ENCODE measurements at regions not wholly inside any gene's neighbourhood (a gene's known extent, or its start where the extent isn't known, plus 50 kb on each side); places are given as distances from the start of the nearest gene placed in this dataset.

- Histone ChIP-seq H3K36me3 (replicated peaks) (no peaks in the 10 kb centered on the region), H3K27me3 (replicated peaks) (no peaks in the 10 kb centered on the region), H3K4me3 (ENCODE audit: low read depth, low read length) (no peak overlapping the region), H3K27ac (no peak overlapping the region)
- in situ Hi-C loops (cut with HindIII; ENCODE audit: low pct_ligation_motif_present, low sequenced_read_pairs) = no loop called here
- TF ChIP-seq CTCF (IDR thresholded peaks at IDR 0.05; ENCODE audit: low read depth, low read length, missing control alignments) = no peak
- no peak for DNase-seq
Measured at GRCh38 chr6:118761645-118762044, 110.3 kb upstream of the CEP85L start.

DNA sequence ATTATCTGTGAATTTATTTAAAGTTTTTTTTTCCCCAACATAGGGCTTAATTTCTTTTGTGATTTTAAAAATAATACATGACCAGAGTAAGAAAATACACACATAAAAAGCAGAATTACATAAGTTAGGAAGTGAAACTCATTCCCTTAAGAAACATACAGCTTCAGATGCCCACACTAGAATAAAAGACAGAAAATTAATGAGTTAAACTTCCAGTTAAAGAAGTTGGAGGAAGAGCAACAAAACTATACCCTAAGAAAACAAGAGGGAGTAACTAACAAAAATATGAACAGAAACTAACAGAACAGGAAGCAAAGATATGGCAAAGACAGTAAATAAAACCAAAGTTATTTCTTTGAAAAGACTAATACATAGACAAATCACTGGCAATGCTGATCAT lies 107.6 kb upstream of the CEP85L start:
- in situ Hi-C loops (cut with HindIII; ENCODE audit: low pct_ligation_motif_present, low sequenced_read_pairs) = no loop called here
- TF ChIP-seq CTCF (IDR thresholded peaks at IDR 0.05; ENCODE audit: low read depth, low read length, missing control alignments) = no peak
- Histone ChIP-seq H3K4me3 (ENCODE audit: low read depth, low read length) (no peak overlapping the region), H3K27me3 (replicated peaks) (no peaks in the 10 kb centered on the region), H3K27ac (no peak overlapping the region), H3K36me3 (replicated peaks) (no peaks in the 10 kb centered on the region)
- DNase-seq = no peak

GRCh38 chr6:118755941-118756646 lies 104.7 kb upstream of the CEP85L start:
- H3K36me3 ChIP-seq (replicated peaks) = no peaks in the 10 kb centered on the region
- no peak overlapping the region for H3K4me3 ChIP-seq (ENCODE audit: low read depth, low read length)
- H3K27me3 ChIP-seq (replicated peaks) = no peaks in the 10 kb centered on the region
- H3K27ac ChIP-seq = no peak overlapping the region
- in situ Hi-C loops (cut with HindIII; ENCODE audit: low pct_ligation_motif_present, low sequenced_read_pairs) = no loop called here
- DNase-seq = no peak
- no peak for TF ChIP-seq CTCF (IDR thresholded peaks at IDR 0.05; ENCODE audit: low read depth, low read length, missing control alignments)

DNA sequence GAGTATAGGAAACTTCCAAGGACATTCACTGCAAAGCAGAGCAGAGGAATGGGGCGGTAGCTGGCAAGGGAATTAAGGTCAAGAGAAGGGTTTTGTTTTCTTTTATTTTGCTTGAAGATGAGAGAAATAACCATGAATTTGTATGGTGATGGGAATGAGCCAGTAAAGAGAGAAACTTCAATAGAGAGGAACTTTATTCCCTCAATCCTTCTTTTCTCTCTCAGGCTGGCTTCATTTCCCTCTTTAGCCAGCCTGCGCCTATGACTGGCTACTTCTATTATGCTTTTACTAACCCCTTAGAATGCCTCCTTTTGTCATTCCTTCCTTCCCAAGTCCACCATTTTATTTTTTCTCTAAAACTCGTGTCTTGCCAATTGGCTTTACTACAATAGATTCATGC lies 101.4 kb upstream of the CEP85L start:
- no peaks in the 10 kb centered on the region for H3K36me3 ChIP-seq (replicated peaks)
- in situ Hi-C loops (cut with HindIII; ENCODE audit: low pct_ligation_motif_present, low sequenced_read_pairs) = no loop called here
- TF ChIP-seq CTCF (IDR thresholded peaks at IDR 0.05; ENCODE audit: low read depth, low read length, missing control alignments) = no peak
- H3K4me3 ChIP-seq (ENCODE audit: low read depth, low read length) = no peak overlapping the region
- no peaks in the 10 kb centered on the region for H3K27me3 ChIP-seq (replicated peaks)
- DNase-seq = no peak
- no peak overlapping the region for H3K27ac ChIP-seq

DNA sequence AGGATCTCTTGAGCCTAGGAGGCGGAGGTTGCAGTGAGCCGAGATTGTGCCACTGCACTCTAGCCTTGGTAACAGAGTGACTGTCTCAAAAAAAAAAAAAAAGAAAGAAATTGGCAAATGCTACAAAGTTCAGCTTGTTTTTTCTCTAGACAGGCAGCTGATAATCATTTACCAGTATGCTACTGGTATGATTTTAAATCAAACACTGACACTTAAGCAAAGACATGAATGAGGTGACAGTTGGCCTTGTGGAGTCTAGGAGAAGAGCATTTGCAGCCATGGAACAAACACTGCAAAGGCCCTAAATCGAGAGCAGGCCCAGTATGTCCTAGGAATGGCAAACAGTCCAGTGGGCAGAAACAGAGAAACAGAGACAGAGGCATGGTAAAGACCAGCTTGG lies 99.7 kb upstream of the CEP85L start:
- in situ Hi-C loops (cut with HindIII; ENCODE audit: low pct_ligation_motif_present, low sequenced_read_pairs) = no loop called here

More for the DNA sequence above, 99.7 kb upstream of the CEP85L start:
- TF ChIP-seq CTCF (IDR thresholded peaks at IDR 0.05; ENCODE audit: low read depth, low read length, missing control alignments) = no peak
- Histone ChIP-seq H3K36me3 (replicated peaks) (no peaks in the 10 kb centered on the region), H3K27ac (no peak overlapping the region), H3K27me3 (replicated peaks) (no peaks in the 10 kb centered on the region), H3K4me3 (ENCODE audit: low read depth, low read length) (no peak overlapping the region)
- no peak for DNase-seq

Data from brain microvascular endothelial cell (primary cell).